Islet of Langerhans (tissue), 1 donor: ENCODE measurements at regions not wholly inside any gene's neighbourhood (a gene's known extent, or its start where the extent isn't known, plus 50 kb on each side); places are given as distances from the start of the nearest gene placed in this dataset.

ENCODE experiments used
- FAIRE-seq: peaks from one replicate; lab custom pipeline; 2011; peaks lifted over from hg19 to GRCh38; lab: Jason Lieb, UNC

GRCh38 chr4:132542228-132542627 lies 606.9 kb upstream of the PCDH10 start:
- FAIRE-seq: no peak

GRCh38 chr4:132548463-132548862 lies 600.6 kb upstream of the PCDH10 start:
- FAIRE-seq: no peak

GRCh38 chr4:132556316-132556715 lies 592.8 kb upstream of the PCDH10 start:
- no peak for FAIRE-seq

- no peak for FAIRE-seq
These were observed 591.4 kb upstream of the PCDH10 start for GRCh38 chr4:132557660-132558059.

GRCh38 chr4:132564920-132565319 lies 584.2 kb upstream of the PCDH10 start:
- no peak for FAIRE-seq

- no peak for FAIRE-seq
These were observed 583.6 kb upstream of the PCDH10 start for GRCh38 chr4:132565542-132565941.

- no peak for FAIRE-seq
These were observed 576.9 kb upstream of the PCDH10 start for GRCh38 chr4:132572210-132572609.

GRCh38 chr4:132587626-132588025 lies 561.5 kb upstream of the PCDH10 start:
- FAIRE-seq: no peak

GRCh38 chr4:132592340-132592739 lies 556.8 kb upstream of the PCDH10 start:
- FAIRE-seq: no peak

- no peak for FAIRE-seq
These were observed 556.2 kb upstream of the PCDH10 start for GRCh38 chr4:132592850-132593249.

- FAIRE-seq: no peak
These were observed 555.2 kb upstream of the PCDH10 start for GRCh38 chr4:132593717-132594400.

- no peak for FAIRE-seq
These were observed 552.9 kb upstream of the PCDH10 start for GRCh38 chr4:132596186-132596585.

- FAIRE-seq: no peak
These were observed 543.5 kb upstream of the PCDH10 start for GRCh38 chr4:132605551-132605950.

GRCh38 chr4:132614682-132615081 lies 534.4 kb upstream of the PCDH10 start:
- no peak for FAIRE-seq

- no peak for FAIRE-seq
These were observed 529.1 kb upstream of the PCDH10 start for GRCh38 chr4:132619968-132620367.

GRCh38 chr4:132642016-132642817 lies 506.9 kb upstream of the PCDH10 start:
- peak; percentile 94 for FAIRE-seq

GRCh38 chr4:132646186-132646585 lies 502.9 kb upstream of the PCDH10 start:
- FAIRE-seq: no peak

- FAIRE-seq: no peak
These were observed 497.9 kb upstream of the PCDH10 start for GRCh38 chr4:132651196-132651595.

- FAIRE-seq: no peak
These were observed 488.9 kb upstream of the PCDH10 start for GRCh38 chr4:132660181-132660580.

- FAIRE-seq: no peak
These were observed 486.6 kb upstream of the PCDH10 start for GRCh38 chr4:132662456-132662855.

- no peak for FAIRE-seq
These were observed 479.3 kb upstream of the PCDH10 start for GRCh38 chr4:132669786-132670185.

GRCh38 chr4:132670557-132670956 lies 478.5 kb upstream of the PCDH10 start:
- no peak for FAIRE-seq

- FAIRE-seq: no peak
These were observed 465.1 kb upstream of the PCDH10 start for GRCh38 chr4:132683957-132684356.

GRCh38 chr4:132691026-132691425 lies 458.1 kb upstream of the PCDH10 start:
- FAIRE-seq: no peak
